ENCODE measurements at regions not wholly inside any gene's neighbourhood (a gene's known extent, or its start where the extent isn't known, plus 50 kb on each side); places are given as distances from the start of the nearest gene placed in this dataset.

GRCh38 chr3:152754303-152754702 lies 80.6 kb upstream of the P2RY1 start:
- H3K27me3 ChIP-seq (ENCODE audit: control insufficient read depth in 3 of 3, insufficient read depth in 3 of 3, low read length in 3 of 3) = no peaks in the 10 kb centered on the region
- H3K27ac ChIP-seq (ENCODE audit: low read depth, low read length) = no peak overlapping the region
- no peaks in the 10 kb centered on the region for H3K4me1 ChIP-seq (ENCODE audit: control insufficient read depth in 3 of 3, insufficient read depth in 3 of 3, low read length in 3 of 3)
- H3K4me3 ChIP-seq (ENCODE audit: low read length in 3 of 3) = no peak overlapping the region
- H3K9me3 ChIP-seq (ENCODE audit: control insufficient read depth in 3 of 3, low read length in 3 of 3) = no peaks in the 10 kb centered on the region
- no peak overlapping the region for H3K9ac ChIP-seq (ENCODE audit: low read depth in 1 of 3, low read length in 3 of 3)
- H3K36me3 ChIP-seq (ENCODE audit: control insufficient read depth in 3 of 3, insufficient read depth in 3 of 3, low read length in 3 of 3) = no peaks in the 10 kb centered on the region

- H3K9me3 ChIP-seq (ENCODE audit: control insufficient read depth in 3 of 3, low read length in 3 of 3) = no peaks in the 10 kb centered on the region
- no peaks in the 10 kb centered on the region for H3K36me3 ChIP-seq (ENCODE audit: control insufficient read depth in 3 of 3, insufficient read depth in 3 of 3, low read length in 3 of 3)
- H3K9ac ChIP-seq (ENCODE audit: low read depth in 1 of 3, low read length in 3 of 3) = no peak overlapping the region
- H3K27ac ChIP-seq (ENCODE audit: low read depth, low read length) = no peak overlapping the region
- no peak overlapping the region for H3K4me3 ChIP-seq (ENCODE audit: low read length in 3 of 3)
- no peaks in the 10 kb centered on the region for H3K4me1 ChIP-seq (ENCODE audit: control insufficient read depth in 3 of 3, insufficient read depth in 3 of 3, low read length in 3 of 3)
- H3K27me3 ChIP-seq (ENCODE audit: control insufficient read depth in 3 of 3, insufficient read depth in 3 of 3, low read length in 3 of 3) = no peaks in the 10 kb centered on the region
Measured at GRCh38 chr3:152756807-152757206, 78.1 kb upstream of the P2RY1 start.

- H3K36me3 ChIP-seq (ENCODE audit: control insufficient read depth in 3 of 3, insufficient read depth in 3 of 3, low read length in 3 of 3) = no peaks in the 10 kb centered on the region
- no peak overlapping the region for H3K4me3 ChIP-seq (ENCODE audit: low read length in 3 of 3)
- no peaks in the 10 kb centered on the region for H3K27me3 ChIP-seq (ENCODE audit: control insufficient read depth in 3 of 3, insufficient read depth in 3 of 3, low read length in 3 of 3)
- no peaks in the 10 kb centered on the region for H3K4me1 ChIP-seq (ENCODE audit: control insufficient read depth in 3 of 3, insufficient read depth in 3 of 3, low read length in 3 of 3)
- no peak overlapping the region for H3K27ac ChIP-seq (ENCODE audit: low read depth, low read length)
- H3K9me3 ChIP-seq (ENCODE audit: control insufficient read depth in 3 of 3, low read length in 3 of 3) = no peaks in the 10 kb centered on the region
- H3K9ac ChIP-seq (ENCODE audit: low read depth in 1 of 3, low read length in 3 of 3) = no peak overlapping the region
Measured at GRCh38 chr3:152760024-152760563, 74.8 kb upstream of the P2RY1 start.

- no peak overlapping the region for H3K9ac ChIP-seq (ENCODE audit: low read depth in 1 of 3, low read length in 3 of 3)
- H3K9me3 ChIP-seq (ENCODE audit: control insufficient read depth in 3 of 3, low read length in 3 of 3) = no peaks in the 10 kb centered on the region
- H3K4me1 ChIP-seq (ENCODE audit: control insufficient read depth in 3 of 3, insufficient read depth in 3 of 3, low read length in 3 of 3) = no peaks in the 10 kb centered on the region
- no peaks in the 10 kb centered on the region for H3K36me3 ChIP-seq (ENCODE audit: control insufficient read depth in 3 of 3, insufficient read depth in 3 of 3, low read length in 3 of 3)
- H3K27me3 ChIP-seq (ENCODE audit: control insufficient read depth in 3 of 3, insufficient read depth in 3 of 3, low read length in 3 of 3) = no peaks in the 10 kb centered on the region
- no peak overlapping the region for H3K27ac ChIP-seq (ENCODE audit: low read depth, low read length)
- no peak overlapping the region for H3K4me3 ChIP-seq (ENCODE audit: low read length in 3 of 3)
Measured at GRCh38 chr3:152760591-152760990, 74.3 kb upstream of the P2RY1 start.

GRCh38 chr3:152768478-152768877 lies 66.5 kb upstream of the P2RY1 start:
- H3K27me3 ChIP-seq (ENCODE audit: control insufficient read depth in 3 of 3, insufficient read depth in 3 of 3, low read length in 3 of 3) = no peaks in the 10 kb centered on the region
- no peaks in the 10 kb centered on the region for H3K9me3 ChIP-seq (ENCODE audit: control insufficient read depth in 3 of 3, low read length in 3 of 3)
- no peaks in the 10 kb centered on the region for H3K4me1 ChIP-seq (ENCODE audit: control insufficient read depth in 3 of 3, insufficient read depth in 3 of 3, low read length in 3 of 3)
- no peaks in the 10 kb centered on the region for H3K36me3 ChIP-seq (ENCODE audit: control insufficient read depth in 3 of 3, insufficient read depth in 3 of 3, low read length in 3 of 3)
- no peak overlapping the region for H3K4me3 ChIP-seq (ENCODE audit: low read length in 3 of 3)
- no peak overlapping the region for H3K27ac ChIP-seq (ENCODE audit: low read depth, low read length)
- no peak overlapping the region for H3K9ac ChIP-seq (ENCODE audit: low read depth in 1 of 3, low read length in 3 of 3)

GRCh38 chr3:152769523-152769922 lies 65.4 kb upstream of the P2RY1 start:
- no peaks in the 10 kb centered on the region for H3K9me3 ChIP-seq (ENCODE audit: control insufficient read depth in 3 of 3, low read length in 3 of 3)
- H3K4me1 ChIP-seq (ENCODE audit: control insufficient read depth in 3 of 3, insufficient read depth in 3 of 3, low read length in 3 of 3) = no peaks in the 10 kb centered on the region
- no peak overlapping the region for H3K9ac ChIP-seq (ENCODE audit: low read depth in 1 of 3, low read length in 3 of 3)
- H3K27ac ChIP-seq (ENCODE audit: low read depth, low read length) = no peak overlapping the region
- no peaks in the 10 kb centered on the region for H3K27me3 ChIP-seq (ENCODE audit: control insufficient read depth in 3 of 3, insufficient read depth in 3 of 3, low read length in 3 of 3)
- H3K36me3 ChIP-seq (ENCODE audit: control insufficient read depth in 3 of 3, insufficient read depth in 3 of 3, low read length in 3 of 3) = no peaks in the 10 kb centered on the region
- H3K4me3 ChIP-seq (ENCODE audit: low read length in 3 of 3) = no peak overlapping the region

- no peaks in the 10 kb centered on the region for H3K4me1 ChIP-seq (ENCODE audit: control insufficient read depth in 3 of 3, insufficient read depth in 3 of 3, low read length in 3 of 3)
Measured at GRCh38 chr3:152770296-152770695, 64.6 kb upstream of the P2RY1 start.

GRCh38 chr3:152771120-152771519 lies 63.8 kb upstream of the P2RY1 start:
- Histone ChIP-seq H3K36me3 (ENCODE audit: control insufficient read depth in 3 of 3, insufficient read depth in 3 of 3, low read length in 3 of 3) (no peaks in the 10 kb centered on the region), H3K9ac (ENCODE audit: low read depth in 1 of 3, low read length in 3 of 3) (no peak overlapping the region), H3K4me1 (ENCODE audit: control insufficient read depth in 3 of 3, insufficient read depth in 3 of 3, low read length in 3 of 3) (no peaks in the 10 kb centered on the region), H3K9me3 (ENCODE audit: control insufficient read depth in 3 of 3, low read length in 3 of 3) (no peaks in the 10 kb centered on the region), H3K27ac (ENCODE audit: low read depth, low read length) (no peak overlapping the region), H3K27me3 (ENCODE audit: control insufficient read depth in 3 of 3, insufficient read depth in 3 of 3, low read length in 3 of 3) (no peaks in the 10 kb centered on the region), H3K4me3 (ENCODE audit: low read length in 3 of 3) (no peak overlapping the region)

More at GRCh38 chr3:152770296-152770695, 64.6 kb upstream of the P2RY1 start:
- Histone ChIP-seq H3K9me3 (ENCODE audit: control insufficient read depth in 3 of 3, low read length in 3 of 3) (no peaks in the 10 kb centered on the region), H3K9ac (ENCODE audit: low read depth in 1 of 3, low read length in 3 of 3) (no peak overlapping the region), H3K27me3 (ENCODE audit: control insufficient read depth in 3 of 3, insufficient read depth in 3 of 3, low read length in 3 of 3) (no peaks in the 10 kb centered on the region), H3K4me3 (ENCODE audit: low read length in 3 of 3) (no peak overlapping the region), H3K36me3 (ENCODE audit: control insufficient read depth in 3 of 3, insufficient read depth in 3 of 3, low read length in 3 of 3) (no peaks in the 10 kb centered on the region), H3K27ac (ENCODE audit: low read depth, low read length) (no peak overlapping the region)

- no peaks in the 10 kb centered on the region for H3K36me3 ChIP-seq (ENCODE audit: control insufficient read depth in 3 of 3, insufficient read depth in 3 of 3, low read length in 3 of 3)
- no peaks in the 10 kb centered on the region for H3K4me1 ChIP-seq (ENCODE audit: control insufficient read depth in 3 of 3, insufficient read depth in 3 of 3, low read length in 3 of 3)
- H3K27me3 ChIP-seq (ENCODE audit: control insufficient read depth in 3 of 3, insufficient read depth in 3 of 3, low read length in 3 of 3) = no peaks in the 10 kb centered on the region
- H3K4me3 ChIP-seq (ENCODE audit: low read length in 3 of 3) = no peak overlapping the region
- no peak overlapping the region for H3K9ac ChIP-seq (ENCODE audit: low read depth in 1 of 3, low read length in 3 of 3)
- H3K9me3 ChIP-seq (ENCODE audit: control insufficient read depth in 3 of 3, low read length in 3 of 3) = no peaks in the 10 kb centered on the region
- no peak overlapping the region for H3K27ac ChIP-seq (ENCODE audit: low read depth, low read length)
Measured at GRCh38 chr3:152772674-152773225, 62.2 kb upstream of the P2RY1 start.

- Histone ChIP-seq H3K27me3 (ENCODE audit: control insufficient read depth in 3 of 3, insufficient read depth in 3 of 3, low read length in 3 of 3) (no peaks in the 10 kb centered on the region), H3K4me3 (ENCODE audit: low read length in 3 of 3) (no peak overlapping the region), H3K9ac (ENCODE audit: low read depth in 1 of 3, low read length in 3 of 3) (no peak overlapping the region), H3K36me3 (ENCODE audit: control insufficient read depth in 3 of 3, insufficient read depth in 3 of 3, low read length in 3 of 3) (no peaks in the 10 kb centered on the region), H3K4me1 (ENCODE audit: control insufficient read depth in 3 of 3, insufficient read depth in 3 of 3, low read length in 3 of 3) (no peaks in the 10 kb centered on the region), H3K9me3 (ENCODE audit: control insufficient read depth in 3 of 3, low read length in 3 of 3) (no peaks in the 10 kb centered on the region), H3K27ac (ENCODE audit: low read depth, low read length) (no peak overlapping the region)
Measured at GRCh38 chr3:152773633-152774032, 61.3 kb upstream of the P2RY1 start.

All from skeletal muscle tissue (tissue), 3 donors.